ENCODE measurements at regions not wholly inside any gene's neighbourhood (a gene's known extent, or its start where the extent isn't known, plus 50 kb on each side); places are given as distances from the start of the nearest gene placed in this dataset.
"Not testable (repeated sequence)": the region's sequence is repeated elsewhere in the genome, so short reads cannot be mapped to it uniquely, and the experiment has no call there.

- no peak for DNase-seq (ENCODE audit: low spot score)
Measured at GRCh38 chr20:58040447-58041290, 187.8 kb downstream of the ANKRD60 start.

GRCh38 chr20:58039274-58040092 lies 189.0 kb downstream of the ANKRD60 start:
- no peak for DNase-seq (ENCODE audit: low spot score)

- DNase-seq (ENCODE audit: low spot score) = no peak
Measured at GRCh38 chr20:58038123-58038654, 190.3 kb downstream of the ANKRD60 start.

GRCh38 chr20:58037631-58038030 lies 190.8 kb downstream of the ANKRD60 start:
- DNase-seq (ENCODE audit: low spot score) = no peak

- no peak for DNase-seq (ENCODE audit: low spot score)
Measured at GRCh38 chr20:58033026-58033536, 195.4 kb downstream of the ANKRD60 start.

GRCh38 chr20:58032599-58032998 lies 195.9 kb downstream of the ANKRD60 start:
- no peak for DNase-seq (ENCODE audit: low spot score)

GRCh38 chr20:58031350-58031749 lies 197.1 kb downstream of the ANKRD60 start:
- DNase-seq (ENCODE audit: low spot score) = not testable (repeated sequence)

GRCh38 chr20:58028123-58028522 lies 200.3 kb downstream of the ANKRD60 start:
- no peak for DNase-seq (ENCODE audit: low spot score)

GRCh38 chr20:58026361-58026760 lies 202.1 kb downstream of the ANKRD60 start:
- DNase-seq (ENCODE audit: low spot score) = no peak

- no peak for DNase-seq (ENCODE audit: low spot score)
Measured at GRCh38 chr20:58025233-58025632, 203.2 kb downstream of the ANKRD60 start.

- DNase-seq (ENCODE audit: low spot score) = no peak
Measured at GRCh38 chr20:58024241-58024721, 204.2 kb downstream of the ANKRD60 start.

GRCh38 chr20:58023781-58024180 lies 204.7 kb downstream of the ANKRD60 start:
- no peak for DNase-seq (ENCODE audit: low spot score)

- DNase-seq (ENCODE audit: low spot score) = no peak
Measured at GRCh38 chr20:58023346-58023745, 205.1 kb downstream of the ANKRD60 start.

GRCh38 chr20:58022711-58023110 lies 205.7 kb downstream of the ANKRD60 start:
- no peak for DNase-seq (ENCODE audit: low spot score)

GRCh38 chr20:58021481-58021880 lies 207.0 kb downstream of the ANKRD60 start:
- no peak for DNase-seq (ENCODE audit: low spot score)

GRCh38 chr20:58020656-58021454 lies 207.6 kb downstream of the ANKRD60 start:
- no peak for DNase-seq (ENCODE audit: low spot score)

- no peak for DNase-seq (ENCODE audit: low spot score)
Measured at GRCh38 chr20:58019850-58020625, 208.4 kb downstream of the ANKRD60 start.

- DNase-seq (ENCODE audit: low spot score) = no peak
Measured at GRCh38 chr20:58019027-58019849, 209.2 kb downstream of the ANKRD60 start.

- no peak for DNase-seq (ENCODE audit: low spot score)
Measured at GRCh38 chr20:58018590-58018989, 209.9 kb downstream of the ANKRD60 start.

All from ureter (tissue), 1 donor.